ENCODE measurements at regions not wholly inside any gene's neighbourhood (a gene's known extent, or its start where the extent isn't known, plus 50 kb on each side); places are given as distances from the start of the nearest gene placed in this dataset.

DNA sequence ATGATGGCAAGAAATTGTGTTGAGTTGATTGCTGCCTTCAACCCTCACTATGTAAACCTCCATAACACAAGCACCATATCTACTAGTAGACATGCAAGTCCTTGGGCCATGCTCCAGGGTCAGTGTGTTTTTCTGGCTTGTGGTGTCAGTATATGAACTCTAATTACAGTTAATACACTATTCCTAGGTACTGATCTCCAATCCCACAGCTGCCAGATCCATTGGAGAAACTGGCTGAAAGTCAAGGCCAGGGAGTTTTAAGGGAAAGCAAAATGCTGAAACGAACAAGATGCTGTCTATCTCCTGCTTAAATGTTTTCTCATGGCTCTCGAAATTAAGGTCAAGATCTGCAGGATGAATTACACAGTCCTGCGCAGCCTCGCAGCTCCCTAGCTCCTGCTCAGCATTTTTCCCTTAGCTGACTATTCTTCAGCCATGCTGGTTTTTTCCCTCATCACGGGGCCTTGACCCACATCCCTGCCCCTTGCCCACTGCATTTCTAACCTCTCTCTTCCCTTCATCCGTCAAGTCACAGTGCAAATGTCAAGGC lies 425.0 kb upstream of the ADAMTS9 start:
- no peak for DNase-seq (ENCODE audit: low spot score)

DNA sequence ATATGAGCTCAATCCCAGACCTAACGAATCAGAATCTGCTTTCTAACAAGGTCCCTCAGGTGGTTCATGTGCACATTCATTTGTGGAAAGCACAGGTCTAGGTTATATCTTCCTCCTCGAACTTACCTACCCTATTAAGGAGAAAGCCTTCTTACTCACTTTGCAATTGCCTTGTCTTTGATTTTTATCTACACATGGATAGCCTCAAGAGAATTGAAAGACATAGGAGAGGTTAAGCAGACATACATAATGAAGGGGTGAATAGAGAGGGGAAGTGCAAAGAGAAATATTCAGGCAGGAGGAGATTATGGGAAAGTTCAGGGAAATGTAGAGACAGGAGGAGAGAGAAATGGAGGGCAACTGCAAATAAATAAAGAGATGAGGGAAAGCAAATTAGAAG lies 422.9 kb upstream of the ADAMTS9 start:
- DNase-seq (ENCODE audit: low spot score): no peak

DNA sequence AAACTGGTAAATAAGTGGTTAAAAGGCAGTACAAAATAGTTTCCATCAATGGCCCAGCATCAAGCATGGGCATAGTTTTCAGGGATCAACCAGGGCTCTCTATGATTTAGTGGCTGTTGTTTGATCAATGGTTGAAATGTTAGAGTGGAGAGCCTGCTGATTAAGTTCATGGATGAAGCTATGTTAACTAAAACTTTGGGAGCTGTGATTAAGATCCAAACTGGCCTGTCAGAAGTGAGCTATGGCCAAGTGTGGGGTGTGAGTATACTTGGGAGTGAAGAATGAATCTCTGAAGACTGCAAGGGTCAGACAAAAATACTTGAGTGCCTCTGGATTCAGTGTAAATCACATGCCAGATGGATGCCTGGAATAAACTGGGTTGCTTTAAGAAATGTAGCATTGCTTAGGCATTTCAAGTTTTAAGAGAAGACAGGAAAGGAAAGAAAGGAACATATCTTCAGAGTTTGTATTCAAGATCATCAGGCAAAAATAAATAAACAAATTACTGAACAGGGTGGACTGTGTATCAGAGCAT lies 422.2 kb upstream of the ADAMTS9 start:
- DNase-seq (ENCODE audit: low spot score): no peak

DNA sequence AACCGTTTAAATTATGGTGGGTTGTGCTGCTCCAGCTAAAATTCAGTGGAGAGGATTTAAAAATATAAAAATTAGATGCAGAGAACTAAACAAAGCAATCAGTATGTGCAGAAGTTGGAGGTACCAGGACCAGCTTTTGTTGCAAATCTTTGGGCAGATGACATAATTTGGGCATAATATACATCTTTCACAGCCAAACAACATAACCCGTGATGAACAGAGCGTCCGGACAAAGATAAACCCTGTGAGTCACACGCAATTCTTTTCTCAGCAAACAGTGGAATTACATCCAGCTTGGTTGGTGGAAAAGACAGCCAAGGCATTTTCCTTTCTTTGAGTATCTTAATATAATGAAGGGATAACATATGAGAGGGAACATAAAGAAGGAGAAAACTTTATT lies 419.4 kb upstream of the ADAMTS9 start:
- peak; percentile 25 for DNase-seq (ENCODE audit: low spot score)

DNA sequence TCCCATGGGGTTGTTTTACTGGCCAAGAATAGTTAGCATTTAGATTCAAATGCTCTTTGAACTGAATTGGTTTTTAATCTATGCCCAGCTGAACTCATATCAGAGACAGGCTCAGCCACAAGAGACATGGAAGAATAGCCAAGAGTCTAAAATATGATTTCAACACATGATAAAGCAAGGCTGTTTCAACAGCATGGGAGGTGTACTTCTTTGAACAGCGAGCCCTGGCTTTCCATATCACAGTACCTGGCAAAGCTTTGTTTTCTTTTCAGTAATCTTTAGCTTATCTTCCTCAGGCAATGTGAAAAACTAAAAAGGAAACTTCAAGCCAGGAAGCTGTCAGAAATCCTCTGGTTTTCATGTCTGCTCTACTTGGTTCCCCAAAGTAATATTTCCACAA lies 413.6 kb upstream of the ADAMTS9 start:
- no peak for DNase-seq (ENCODE audit: low spot score)

DNA sequence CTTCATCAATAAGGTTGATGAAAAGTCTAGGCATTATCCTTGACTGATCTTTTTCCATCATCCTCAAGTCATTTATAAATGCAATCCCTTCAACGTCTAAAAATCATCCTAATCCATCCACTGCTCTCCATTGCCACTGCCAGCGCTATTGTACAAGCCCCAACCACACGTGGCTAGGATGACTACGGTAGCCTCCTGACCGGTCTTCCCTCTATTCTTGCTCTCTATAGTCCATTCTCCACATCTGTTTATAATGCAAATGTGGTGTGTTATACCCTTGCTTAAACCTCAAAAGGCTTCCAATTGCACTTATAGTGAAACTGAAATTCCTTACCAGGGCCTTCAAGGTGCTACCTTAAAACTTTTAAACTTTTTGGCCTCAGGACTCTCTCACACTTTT lies 410.6 kb upstream of the ADAMTS9 start:
- DNase-seq (ENCODE audit: low spot score): no peak

DNA sequence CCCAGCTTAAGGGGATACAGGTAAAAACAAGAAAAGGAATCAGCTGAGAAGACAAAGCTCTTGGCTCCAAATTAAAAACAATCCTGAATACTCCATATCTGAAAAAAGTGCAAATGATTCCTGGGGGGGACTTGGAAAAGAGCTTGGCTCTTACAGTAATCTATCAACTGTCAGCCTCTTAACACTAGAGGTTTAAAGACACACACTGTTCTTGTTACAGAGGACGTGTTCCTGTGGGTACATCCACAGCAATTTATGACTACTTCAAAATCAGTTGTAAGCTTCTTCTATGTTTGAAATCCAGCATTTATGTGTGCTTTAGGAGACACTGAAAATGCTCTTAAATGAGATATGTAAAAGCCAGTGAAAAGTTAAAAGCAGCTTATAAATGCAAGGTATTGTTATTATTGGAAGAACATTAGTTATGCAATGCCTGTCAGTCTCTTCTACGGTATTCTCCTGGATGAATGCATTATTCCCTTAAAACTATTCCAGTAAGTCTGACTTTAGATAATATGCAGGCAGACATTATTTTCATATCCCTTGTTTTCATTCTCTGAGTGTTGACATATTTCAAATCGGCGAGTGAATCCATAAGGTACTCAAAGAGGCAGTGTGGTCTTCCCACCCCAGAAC lies 408.4 kb upstream of the ADAMTS9 start:
- no peak for DNase-seq (ENCODE audit: low spot score)

DNA sequence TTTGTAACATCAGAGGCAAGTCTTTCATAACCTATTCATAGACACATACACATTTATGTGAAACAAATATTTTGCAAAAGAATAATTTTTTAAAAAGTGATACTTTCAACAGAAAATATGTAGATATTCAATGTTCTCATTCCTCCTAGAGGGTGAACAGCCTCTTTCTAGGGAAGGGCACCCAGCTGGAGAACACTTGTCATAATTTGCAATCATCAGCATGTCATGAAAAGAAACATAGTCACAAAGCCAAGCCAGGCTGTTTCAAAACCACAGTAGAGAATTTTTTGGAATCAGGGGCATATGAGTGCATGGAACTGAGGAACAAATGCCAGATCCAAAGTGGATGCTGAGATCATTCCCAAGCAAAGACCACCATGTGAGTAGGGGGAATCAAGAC lies 406.9 kb upstream of the ADAMTS9 start:
- no peak for DNase-seq (ENCODE audit: low spot score)

DNA sequence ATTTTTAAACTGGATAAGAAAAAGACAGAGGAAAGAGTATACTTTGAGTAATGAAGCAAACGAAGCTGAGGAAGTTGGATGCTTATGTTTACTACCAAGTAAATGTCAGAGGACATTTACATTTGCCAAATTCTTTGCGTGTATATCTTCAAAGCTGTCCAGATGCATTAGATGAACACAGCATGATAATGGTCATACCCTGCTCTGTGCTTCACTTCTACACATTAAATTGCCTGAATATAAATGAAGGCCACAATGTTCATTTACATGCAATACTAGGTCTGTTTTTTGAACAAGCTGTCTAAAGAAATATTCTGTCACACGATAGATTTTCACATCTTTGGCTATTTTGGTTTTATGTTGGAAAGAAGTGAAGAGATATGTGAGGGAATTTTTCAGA lies 405.8 kb upstream of the ADAMTS9 start:
- no peak for DNase-seq (ENCODE audit: low spot score)

DNA sequence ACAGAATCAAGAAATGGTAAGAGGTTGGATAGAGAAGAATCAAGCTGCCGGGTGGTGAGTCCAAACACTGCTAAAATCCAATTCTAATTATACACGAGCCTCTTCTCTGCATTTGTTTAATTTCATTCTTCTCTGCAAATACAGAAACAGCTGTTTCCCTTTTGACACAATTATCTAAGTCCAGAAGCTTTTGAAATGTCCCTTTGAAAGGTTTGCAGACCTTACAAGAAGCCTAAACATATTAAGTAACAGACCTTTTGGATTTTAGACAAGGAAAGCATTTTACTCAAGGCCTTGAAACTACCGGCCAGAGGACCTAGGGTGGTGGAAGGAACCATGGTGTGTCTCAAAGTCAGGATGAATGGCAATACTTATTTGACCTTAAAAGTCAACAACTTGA lies 403.8 kb upstream of the ADAMTS9 start:
- DNase-seq (ENCODE audit: low spot score): no peak

DNA sequence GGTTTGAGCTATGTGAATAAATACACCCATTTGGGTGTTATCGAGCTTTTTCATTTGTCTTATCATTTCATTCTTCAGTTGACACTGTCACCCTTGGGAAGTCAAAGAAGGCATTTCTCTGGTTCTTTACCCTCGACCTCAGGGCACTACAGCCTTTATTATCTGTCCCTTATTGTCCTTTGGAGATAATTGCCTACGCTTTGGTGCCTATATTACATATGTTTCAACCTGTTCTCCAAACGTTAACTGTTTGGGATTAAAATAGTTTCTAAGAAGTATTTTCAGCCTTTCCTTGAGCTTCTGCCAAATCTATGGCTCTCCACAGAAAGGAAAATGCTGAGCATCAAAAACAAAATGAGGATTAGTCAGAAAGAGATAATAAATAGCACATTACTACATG lies 395.4 kb upstream of the ADAMTS9 start:
- no peak for DNase-seq (ENCODE audit: low spot score)

DNA sequence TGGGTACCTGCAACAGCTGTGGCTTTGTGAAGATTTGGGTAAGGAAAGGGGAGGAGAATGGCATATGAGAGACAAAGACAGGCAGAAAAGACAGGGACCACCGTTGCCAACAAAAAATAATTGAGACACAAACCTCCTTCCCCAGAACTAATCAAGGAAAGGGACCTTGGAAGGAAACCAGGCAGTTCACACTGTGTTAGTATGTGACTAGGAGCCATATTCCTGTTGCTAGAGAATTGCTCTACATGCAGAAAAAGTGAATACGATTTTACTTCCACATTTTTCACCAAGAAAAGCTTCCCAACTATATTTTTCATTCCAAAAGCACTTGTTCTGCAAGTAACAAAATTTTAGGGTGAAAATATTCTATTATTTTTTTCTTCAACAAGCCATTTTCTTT lies 393.7 kb upstream of the ADAMTS9 start:
- DNase-seq (ENCODE audit: low spot score): no peak

DNA sequence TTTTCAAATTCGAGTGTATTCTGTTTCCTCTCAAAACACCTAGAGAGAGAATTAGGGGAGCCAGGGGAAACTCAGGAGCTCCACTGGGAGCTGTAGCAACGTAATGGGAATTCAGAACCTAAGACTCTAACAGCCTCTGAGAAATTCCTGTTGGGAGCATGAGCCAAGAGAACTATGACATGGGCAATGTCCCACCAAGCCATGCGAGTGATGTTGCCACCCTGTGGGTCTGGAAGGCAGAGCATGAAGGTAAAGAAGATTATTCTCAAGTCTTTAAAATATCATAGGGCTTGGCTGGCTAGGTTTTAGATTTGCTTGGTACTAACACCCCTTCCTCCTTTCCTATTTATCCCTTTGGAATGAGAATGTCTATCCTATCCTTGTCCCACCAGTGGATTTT lies 392.6 kb upstream of the ADAMTS9 start:
- DNase-seq (ENCODE audit: low spot score): no peak

DNA sequence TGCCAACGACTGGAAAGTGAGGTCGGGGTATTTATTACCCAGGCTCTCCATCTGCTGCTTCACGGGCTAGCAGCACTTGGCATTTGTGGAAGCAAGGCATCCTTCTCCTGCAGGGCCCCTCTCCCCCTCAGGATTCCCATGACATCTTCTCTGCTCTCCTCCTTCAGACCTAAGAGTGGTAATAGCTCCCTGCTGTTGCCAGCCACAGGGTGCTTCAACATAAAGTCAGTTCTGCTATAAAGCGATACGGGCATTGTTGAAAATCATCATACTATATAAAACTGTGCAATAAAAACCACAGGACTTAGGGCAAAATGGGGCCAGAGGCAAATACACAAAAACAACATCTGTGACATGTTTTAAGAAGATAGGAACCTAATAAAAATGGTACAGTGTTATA lies 391.8 kb upstream of the ADAMTS9 start:
- no peak for DNase-seq (ENCODE audit: low spot score)

DNA sequence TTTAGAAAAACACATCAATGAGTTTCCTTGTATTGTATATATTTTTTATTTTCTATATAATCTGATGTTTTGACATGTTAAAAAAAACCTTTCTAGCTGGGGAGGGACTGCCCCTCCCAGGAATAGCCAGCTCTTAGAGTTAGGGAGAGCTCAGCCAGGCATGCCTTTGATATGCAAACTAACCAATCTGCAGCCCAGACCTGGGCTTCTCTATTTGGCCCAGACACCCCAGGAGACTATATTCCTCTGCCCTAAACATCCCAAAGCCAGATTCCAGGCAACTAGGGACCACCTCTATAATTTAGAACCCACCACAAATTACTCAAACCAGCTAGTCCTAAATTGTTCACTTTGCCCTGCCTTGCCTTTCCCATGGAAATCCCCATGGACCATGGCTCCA lies 390.9 kb upstream of the ADAMTS9 start:
- DNase-seq (ENCODE audit: low spot score): no peak

DNA sequence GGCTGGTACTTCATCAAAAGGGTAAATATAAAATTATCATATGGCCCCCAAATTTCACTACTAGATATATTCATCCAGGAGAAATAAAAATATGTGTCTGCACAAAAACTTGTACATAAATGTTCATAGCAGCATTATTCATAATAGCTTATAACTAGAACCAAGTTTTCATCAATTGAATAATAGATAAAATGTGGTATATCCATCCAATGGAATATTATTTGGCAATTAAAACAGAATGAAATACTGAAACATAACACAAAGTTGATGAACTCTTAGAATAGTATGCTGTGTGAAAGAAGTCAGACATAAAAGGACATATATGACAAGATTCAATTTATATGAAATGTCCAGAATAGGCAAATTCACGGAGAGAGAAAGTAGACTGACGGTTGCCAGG lies 389.3 kb upstream of the ADAMTS9 start:
- DNase-seq (ENCODE audit: low spot score): no peak

DNA sequence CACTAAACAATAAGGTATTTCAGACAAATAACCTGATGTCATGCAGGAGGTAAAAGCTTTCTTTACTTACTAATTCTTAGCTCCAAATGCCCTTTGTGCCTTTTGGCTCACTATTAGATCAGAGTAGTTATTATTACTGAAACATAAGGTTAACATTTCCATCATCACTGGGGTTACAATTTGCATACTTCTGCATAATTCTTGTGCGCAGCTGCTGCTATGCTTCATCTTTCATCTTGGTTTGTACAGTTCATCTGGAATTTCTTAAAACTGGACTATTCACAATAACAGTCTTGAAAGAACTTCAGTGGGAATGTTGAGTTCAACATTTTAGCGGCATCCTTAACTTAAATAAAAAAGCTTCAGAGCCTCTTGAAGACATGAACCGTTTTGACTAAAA lies 383.2 kb upstream of the ADAMTS9 start:
- no peak for DNase-seq (ENCODE audit: low spot score)

DNA sequence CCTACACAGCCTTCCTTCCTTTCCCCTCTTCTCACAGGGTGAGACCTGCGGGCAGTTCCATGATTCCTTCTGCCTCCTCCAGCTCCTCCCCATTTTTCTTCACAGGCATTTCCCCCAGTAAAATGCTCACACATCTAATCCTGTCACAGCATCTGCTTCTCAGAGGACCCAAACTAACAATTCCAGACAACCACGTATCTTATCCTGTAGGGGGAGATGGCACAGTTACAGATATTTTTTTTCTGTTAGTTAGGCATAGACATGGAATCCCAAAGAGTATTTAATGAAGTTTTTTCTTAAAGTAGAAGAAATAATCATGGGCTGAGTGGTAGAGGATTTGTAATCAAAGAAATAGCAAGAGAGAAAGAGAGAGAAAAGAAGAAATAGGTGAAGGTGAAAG lies 373.1 kb upstream of the ADAMTS9 start:
- no peak for DNase-seq (ENCODE audit: low spot score)

DNA sequence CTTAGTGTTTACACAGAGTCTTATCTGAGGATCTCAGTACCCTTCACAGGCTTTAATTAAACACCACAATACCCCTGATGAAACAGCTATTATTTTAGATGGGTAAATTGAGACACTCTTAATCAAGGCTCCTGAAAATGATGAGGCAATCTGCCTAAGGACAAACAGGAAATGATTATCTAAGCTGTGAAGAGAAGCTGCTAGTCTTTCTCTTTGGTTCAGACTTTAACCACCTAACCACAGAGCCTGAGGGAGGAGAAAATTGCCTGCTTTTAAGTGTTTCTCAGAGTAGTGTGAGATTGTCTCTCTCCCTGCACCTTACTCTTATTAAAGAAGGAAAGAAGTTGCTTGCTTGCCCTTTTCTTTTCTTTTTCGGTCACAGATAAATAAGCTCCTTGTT lies 364.3 kb upstream of the ADAMTS9 start:
- DNase-seq (ENCODE audit: low spot score): no peak

DNA sequence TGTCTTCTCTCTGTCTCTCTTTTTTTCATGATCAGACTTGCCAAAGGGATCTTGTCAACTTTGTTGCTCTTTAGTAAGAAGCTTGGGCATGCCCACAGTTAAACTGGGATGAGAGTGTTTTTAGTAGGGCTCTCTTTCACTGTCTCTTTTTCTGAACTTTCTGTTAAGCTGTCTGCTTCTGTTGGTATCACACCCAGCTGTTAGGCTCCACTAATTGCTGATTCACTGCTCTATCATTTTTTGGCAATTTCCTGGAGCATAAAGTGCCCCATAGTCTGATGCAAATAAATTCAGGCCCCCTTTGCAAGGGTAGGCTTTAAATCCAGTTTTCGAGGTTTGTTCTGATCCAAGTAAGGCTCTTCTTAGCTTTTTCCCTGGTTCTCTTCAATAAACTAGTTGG lies 360.4 kb upstream of the ADAMTS9 start:
- no peak for DNase-seq (ENCODE audit: low spot score)

DNA sequence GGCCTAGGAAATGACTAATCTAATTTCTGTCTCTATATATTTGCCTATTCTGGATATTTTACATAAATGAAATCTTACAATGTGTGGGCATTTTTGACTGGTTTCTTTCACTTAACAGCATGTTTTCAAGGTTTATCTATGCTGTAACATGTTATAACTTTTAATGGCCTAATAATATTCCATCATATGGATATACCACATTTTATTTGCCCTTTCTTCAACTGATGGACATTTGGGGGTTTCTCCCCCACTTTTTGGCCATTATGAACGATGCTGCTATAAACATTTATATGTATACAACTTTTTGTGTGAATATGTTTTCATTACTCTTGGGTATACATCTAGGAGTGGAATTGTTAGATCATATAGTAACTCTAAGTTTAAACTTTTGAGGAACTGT lies 357.3 kb upstream of the ADAMTS9 start:
- DNase-seq (ENCODE audit: low spot score): no peak

DNA sequence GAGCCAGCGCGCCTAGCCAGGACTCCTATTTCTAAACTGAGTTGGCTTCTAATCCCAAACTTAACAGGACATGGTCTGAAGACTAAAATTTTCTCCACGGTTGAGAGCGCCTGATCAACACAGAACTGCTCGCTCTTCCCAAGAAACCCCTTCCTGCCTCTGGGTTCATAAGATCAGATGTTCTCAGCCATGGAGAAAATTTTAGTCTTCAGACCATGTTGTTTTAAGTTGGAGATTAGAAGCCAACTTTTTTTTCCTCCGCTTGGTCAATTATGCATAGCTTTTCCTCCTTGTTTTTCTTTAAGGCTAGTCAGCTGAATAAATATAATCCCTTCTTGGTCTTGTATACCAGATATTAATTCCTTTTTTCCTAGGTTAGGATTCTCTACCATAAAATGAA lies 356.6 kb upstream of the ADAMTS9 start:
- DNase-seq (ENCODE audit: low spot score): no peak

DNA sequence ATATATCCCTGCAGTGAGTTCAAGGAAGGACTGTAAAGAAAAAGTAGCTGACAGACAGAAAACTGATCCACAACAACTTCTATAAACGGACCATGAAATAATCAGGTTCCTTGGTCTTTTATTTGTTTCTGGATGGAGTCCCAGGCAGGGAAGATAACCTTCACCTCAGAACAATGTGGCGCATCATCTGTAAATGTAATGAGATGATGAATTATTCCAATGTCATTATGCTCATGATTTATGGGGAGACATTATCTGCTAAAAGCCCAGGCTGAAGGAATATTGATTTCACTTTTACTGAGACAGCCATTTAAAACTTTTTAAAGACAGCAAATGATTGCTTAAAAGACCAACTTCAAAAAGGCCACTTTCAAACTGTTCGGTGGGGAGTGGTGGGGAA lies 354.9 kb upstream of the ADAMTS9 start:
- no peak for DNase-seq (ENCODE audit: low spot score)

DNA sequence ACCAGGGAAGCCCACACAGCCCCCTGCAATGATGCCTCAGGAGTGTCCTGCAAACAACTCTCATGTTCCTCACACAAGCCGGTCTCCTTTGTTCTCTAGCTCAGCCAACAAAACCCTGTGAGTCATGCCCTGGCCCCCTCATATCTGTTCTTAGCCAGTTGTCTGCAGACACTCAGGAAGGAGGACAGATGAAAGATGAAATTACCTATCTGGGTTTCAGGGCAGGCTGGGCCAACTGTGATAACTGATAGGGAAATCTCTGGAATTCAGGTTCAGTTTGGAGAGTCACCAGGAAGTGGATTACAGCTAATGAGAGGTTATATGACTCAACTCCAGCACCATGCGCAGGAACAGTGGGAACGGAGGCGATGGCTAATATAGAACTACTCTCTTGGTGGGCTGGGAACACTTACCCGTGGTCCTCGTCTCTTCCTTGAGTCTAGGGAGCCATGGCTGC lies 352.0 kb upstream of the ADAMTS9 start:
- DNase-seq (ENCODE audit: low spot score): no peak
